H1 (cell line): ENCODE measurements at regions not wholly inside any gene's neighbourhood (a gene's known extent, or its start where the extent isn't known, plus 50 kb on each side); places are given as distances from the start of the nearest gene placed in this dataset.

Experiments used
- CHD7 ChIP-seq: fragments of 300-600 bp; sonication (generic); IDR thresholded peaks from 2 replicates; pipeline ENCODE4 v1.7.1; 2012; ENCODE audit warnings: low read length, moderate library complexity, mild to moderate bottlenecking, inconsistent platforms; ENCODE audit not compliant: insufficient replicate concordance
- CTBP2 ChIP-seq: IDR thresholded peaks from 2 replicates; pipeline ENCODE4 v1.7.0; 2011; ENCODE audit warnings: borderline replicate concordance, mild to moderate bottlenecking, moderate library complexity, mixed read lengths, low read length; ENCODE audit not compliant: insufficient read depth, insufficient read length
- E2F6 ChIP-seq: IDR thresholded peaks from 2 replicates; pipeline ENCODE4 v1.6.1; 2012; ENCODE audit warnings: inconsistent platforms
- EP300 ChIP-seq, 2 experiments: IDR thresholded peaks; 1 replicate in 1 of 2; 2 replicates in 1 of 2; pipeline ENCODE4 v1.6.1; 2011 to 2012; ENCODE audit warnings: low read depth in 2 of 2, low read length in 2 of 2, mild to moderate bottlenecking in 2 of 2, borderline replicate concordance in 1 of 2, inconsistent platforms in 1 of 2, moderate library complexity in 1 of 2
- GABPA ChIP-seq: IDR thresholded peaks from 2 replicates; pipeline ENCODE4 v1.6.1; 2011; ENCODE audit warnings: mild to moderate bottlenecking, low read length, moderate library complexity, borderline replicate concordance; ENCODE audit not compliant: insufficient read depth
- MAX ChIP-seq: IDR thresholded peaks from 2 replicates; pipeline ENCODE4 v1.6.1; 2012; ENCODE audit warnings: inconsistent platforms
- TAF7 ChIP-seq: optimal IDR thresholded peaks from 2 replicates; pipeline ENCODE3; 2011; ENCODE audit warnings: low read depth, mild to moderate bottlenecking, inconsistent platforms, low read length, moderate library complexity, borderline replicate concordance

GRCh38 chr6:43948527-43949485, 178.4 kb downstream of the MRPL14 start (continued):
- no peak for TF ChIP-seq CHD7
- no peak for TF ChIP-seq TAF7
- no peak for TF ChIP-seq GABPA
- no peak for TF ChIP-seq MAX
- no peak for TF ChIP-seq EP300 (IDR thresholded peaks at IDR 0.05; ENCODE audit: borderline replicate concordance in 1 of 2, low read depth in 2 of 2, low read length in 2 of 2)
- TF ChIP-seq E2F6 = no peak
- no peak for TF ChIP-seq CTBP2
